GM21717 (cell line): ENCODE measurements at regions not wholly inside any gene's neighbourhood (a gene's known extent, or its start where the extent isn't known, plus 50 kb on each side); places are given as distances from the start of the nearest gene placed in this dataset.

Experiments
- ATAC-seq: cut with Tn5 transposase; IDR thresholded peaks from one replicate; pipeline ENCODE4 v1.9.1; 2021; ENCODE audit warnings: mild to moderate bottlenecking, moderate library complexity; ENCODE audit not compliant: unreplicated experiment

DNA sequence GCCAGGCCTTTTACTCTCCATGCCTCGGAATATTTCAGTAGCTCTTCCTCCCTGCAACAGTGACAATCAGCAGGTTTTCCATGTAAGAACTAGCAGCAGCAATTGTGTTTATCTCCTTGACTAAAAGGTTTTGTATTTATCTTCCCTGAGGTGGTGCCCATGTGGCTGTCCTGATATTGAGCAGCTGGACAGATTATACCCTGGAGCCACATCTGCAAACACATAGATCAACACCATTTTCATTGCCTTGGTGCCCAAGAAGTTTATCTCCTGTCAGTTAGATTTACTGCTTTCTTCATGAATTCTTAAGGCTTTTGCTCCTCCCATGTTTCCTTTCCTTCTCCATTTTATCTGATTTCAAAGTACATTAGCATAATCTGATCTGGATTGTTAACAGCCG lies 378.4 kb downstream of the SPATA31D1 start:
- ATAC-seq = no peak

DNA sequence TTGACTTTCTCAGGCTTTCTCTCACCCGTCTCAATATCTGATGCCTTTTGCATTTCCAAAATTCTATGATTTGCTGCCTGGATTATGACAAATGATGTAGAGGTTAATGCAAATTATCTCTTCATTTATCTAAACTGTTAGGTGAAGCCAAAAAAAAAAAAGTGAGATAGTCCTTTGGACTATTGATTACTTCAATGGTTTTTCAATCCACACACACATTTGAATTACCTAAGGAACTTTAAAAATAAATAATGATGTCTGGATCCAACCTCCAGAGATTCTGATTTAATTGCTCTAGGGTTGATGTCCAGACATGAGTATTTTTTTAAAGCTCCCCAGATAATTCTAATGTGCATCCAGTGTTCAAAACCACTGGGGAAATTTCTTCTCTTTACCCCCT lies 379.4 kb downstream of the SPATA31D1 start:
- no peak for ATAC-seq

DNA sequence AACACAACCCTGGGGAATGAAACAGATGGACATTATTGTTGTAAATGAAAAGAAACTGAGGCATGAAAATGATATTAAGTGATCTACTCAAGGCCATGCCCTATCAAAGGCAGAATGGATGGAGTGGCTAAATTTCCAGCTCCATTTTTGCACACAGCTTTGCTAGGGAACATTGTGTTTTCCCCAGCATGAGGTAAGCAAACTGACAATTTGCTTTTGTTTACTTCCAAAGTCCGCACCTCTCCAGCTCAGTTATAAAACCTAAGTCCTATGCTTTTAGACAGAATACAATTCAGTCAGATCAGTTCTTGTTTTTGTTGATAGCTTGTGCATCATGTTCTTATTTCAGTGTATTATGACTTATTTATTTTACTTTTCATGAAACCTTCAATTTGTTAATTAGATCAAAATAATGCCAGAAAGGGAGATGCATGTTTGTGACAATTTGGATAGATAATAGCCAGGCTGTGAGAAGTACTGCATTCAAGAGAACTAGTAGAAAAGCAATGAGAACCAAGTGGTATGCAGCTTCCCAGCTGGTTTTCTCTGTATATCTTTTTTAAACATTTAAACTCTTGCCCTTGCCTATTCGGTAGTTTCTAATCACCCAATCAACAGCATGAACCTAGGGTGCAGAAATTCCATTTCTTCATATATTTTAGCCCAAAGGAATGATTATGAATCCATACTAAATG lies 380.8 kb downstream of the SPATA31D1 start:
- no peak for ATAC-seq

DNA sequence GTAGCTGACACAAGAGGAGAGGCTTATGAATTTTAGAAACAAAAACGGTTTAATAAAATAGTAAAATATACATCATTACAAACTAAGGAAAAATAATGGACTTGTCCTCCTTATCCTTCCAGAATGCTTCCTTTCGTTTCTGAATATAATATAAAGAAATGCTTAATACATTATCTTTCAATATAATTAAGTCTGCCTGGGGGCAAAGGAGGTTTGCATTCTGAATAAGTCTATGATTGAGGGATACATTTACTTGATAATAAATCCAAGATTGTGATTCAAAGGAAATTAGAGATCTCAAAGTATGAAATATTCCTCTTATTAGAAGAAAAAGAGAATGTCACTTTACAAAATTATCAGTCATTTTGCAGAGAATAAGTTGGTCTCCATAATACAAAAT lies 386.5 kb downstream of the SPATA31D1 start:
- ATAC-seq = no peak

DNA sequence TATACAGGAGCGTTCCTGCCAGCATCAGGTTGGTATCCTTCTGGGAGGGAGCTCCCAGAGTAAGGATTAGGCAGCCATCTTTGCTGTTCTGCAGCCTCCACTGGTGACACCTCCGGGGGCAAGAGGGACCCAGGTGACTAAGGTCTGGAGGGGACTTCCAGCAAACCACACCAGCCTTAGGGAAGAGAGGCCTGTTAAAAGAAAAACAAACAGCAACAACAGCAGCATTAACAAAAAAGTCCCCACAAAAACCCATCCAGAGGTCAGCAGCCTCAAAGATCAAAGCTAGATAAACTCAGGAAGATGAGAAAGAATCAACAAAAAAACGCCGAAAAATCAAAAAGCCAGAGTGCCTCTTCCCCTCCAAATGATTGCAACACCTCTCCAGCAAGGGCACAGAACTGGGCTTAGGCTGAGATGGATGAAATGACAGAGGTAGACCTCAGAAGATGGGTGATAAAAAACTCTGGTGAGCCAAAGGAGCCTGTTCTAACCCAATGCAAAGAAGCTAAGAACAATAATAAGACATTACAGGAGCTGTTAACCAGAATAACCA lies 388.2 kb downstream of the SPATA31D1 start:
- ATAC-seq = no peak

DNA sequence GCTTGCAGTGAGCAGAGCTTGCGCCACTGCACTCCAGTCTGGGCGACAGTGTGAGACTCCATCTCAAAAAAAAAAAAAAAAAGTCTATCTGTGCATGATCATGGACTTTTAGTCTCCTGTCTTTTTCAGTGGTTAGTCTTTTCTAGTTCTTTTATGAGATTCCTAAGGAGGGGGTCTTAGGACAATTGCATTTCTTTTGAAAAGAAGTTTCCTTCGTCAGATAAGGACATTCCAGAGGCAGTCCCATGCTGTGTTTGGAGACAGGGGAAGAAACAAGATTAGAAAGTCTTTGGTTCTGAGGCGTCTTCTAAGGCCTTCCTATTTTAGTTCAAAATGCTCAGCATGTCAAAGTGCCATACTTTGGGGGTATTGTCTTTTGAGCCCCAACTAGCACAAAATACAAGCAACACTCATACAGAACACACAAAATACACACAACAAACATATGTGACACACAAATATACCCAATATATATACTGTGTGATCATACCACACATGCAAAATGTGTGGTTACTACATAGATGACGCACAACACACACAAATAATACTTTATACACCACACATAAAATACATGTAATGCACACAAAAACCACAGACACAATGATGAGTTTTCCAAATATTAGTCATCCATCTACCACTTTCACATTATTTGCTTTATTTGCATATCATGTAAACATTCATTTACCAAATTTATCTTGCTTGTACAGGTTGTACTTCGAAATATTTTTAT lies 394.5 kb downstream of the SPATA31D1 start:
- ATAC-seq = no peak

DNA sequence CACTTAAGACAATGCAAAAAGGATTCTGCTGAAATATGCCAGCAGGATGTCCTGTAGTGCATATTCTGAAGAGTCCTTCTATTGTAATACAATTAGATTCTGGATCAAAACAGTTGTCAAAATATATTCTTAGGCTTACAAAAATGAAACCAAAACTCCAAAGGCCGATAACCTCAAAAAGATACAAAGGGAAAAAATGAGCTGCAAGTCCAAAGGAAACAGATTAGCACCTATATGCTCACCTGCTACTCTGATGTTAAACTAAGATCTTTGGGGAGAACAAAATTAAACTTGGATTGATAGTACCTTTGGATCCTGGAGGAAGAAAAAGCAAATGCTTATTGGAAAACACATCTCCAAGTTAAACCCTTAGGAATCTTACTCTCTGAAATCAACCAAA lies 397.1 kb downstream of the SPATA31D1 start:
- ATAC-seq = no peak

DNA sequence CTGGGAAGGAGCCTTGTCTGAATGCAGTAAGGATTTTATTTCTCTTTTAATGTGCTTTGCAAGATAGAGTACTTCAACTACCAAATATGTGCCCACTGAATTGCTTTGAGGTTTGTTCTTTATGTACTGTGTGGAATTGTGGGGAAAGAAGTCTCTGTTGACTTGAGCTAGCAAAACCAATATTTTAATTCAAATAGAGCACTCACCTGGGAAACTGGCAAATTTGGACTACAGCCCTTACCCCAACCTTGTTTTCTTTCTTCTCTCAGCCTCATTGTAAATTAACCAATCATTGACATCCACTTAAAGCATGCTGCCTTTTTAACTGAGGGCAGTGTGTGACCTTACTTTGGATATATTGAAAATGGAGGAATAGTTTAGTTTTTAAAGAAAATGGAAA lies 409.0 kb downstream of the SPATA31D1 start:
- ATAC-seq = no peak

DNA sequence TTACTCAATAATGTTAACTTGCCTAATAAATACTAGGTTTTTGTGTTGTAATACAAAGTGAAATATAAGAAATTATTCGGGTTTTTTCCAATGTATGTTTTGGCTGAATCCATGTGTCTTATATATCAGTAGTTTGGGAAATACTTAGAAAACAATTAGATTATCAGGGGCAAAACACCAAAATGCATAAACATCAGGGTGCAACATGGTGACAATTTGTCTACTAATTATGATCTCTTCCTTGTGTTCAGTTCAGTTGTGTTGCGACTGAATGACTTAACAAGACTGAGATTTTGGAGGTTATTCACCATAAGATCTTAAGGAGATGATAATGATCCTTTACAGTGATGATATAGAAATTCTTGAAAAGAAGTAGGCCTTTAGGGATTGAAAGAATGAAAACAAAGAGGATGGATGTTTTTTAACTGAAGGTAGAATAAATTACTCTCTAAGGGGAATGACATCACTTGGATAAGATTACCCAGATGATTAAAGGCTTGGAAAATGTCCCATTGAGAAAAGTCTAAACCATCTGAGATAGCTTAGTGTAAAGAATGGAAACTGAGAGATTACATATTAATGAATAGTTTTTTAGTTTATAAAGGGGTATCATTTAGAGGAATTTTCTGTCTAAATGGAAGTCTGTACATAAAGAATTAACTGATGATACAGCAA lies 415.8 kb downstream of the SPATA31D1 start:
- ATAC-seq = no peak

DNA sequence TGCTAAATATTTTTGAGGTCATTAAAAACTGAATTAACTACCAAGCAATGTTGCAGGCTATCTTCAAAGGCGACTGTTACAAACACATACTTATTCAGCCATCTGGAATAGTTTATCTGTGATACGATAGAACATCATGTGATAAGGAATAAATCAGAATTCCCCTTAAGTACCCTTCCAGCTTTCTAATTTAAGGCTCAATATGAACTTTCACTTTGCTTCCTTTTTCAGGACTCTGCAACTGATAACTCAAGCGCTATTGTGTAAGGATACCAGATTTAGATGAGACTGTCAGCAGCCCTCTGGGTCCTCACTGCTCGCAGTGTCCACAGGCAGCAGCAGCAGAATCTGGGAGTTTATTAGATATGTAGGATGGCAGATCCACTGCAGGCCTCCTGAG lies 416.3 kb downstream of the SPATA31D1 start:
- no peak for ATAC-seq

DNA sequence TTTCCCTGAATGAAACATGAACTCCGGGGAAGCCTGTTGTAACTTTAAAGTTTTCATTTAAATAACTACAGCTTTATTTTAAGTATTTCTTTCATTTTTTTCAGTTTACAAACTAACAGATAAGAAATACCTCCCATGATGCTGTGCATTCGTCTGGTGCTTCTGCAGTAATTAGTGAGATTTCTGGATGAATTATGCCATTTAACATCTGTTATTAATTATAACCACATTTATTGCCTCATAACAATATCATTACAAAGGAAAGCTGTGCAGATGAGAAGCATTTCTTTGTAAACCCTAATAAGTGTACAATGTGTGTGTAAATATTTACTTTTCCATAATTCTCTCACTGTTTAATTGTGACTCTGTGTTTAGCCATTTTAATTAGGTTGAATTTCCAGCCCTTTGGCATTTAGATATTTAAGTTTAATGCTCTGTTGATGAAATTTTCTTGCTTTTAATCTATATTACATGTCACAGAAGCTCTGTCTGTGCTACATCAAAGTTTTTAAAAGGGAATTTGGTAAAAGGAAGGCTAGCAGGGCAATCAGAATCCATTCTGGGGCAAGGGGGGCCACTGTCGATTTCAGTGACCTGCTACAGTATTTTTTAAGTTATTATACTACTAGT lies 418.0 kb downstream of the SPATA31D1 start:
- ATAC-seq = no peak

DNA sequence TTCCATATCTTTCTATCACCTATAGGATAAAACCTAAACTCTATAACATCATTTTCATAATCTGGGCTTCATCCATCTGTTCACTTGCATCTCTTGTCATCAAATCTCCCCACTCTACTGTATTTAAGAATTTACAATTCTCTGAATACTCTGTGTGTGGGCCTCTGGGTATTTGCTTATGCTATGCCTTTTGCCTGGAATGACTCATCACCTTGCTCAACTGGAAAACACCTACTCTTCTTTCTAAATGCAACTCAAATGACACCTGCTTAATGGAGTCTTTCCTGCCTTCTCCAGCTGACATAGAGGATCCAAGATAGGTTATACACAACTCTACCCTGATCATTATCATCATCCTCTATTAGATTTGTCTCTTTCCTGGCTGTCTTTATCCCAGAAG lies 421.7 kb downstream of the SPATA31D1 start:
- ATAC-seq = peak; percentile 97

DNA sequence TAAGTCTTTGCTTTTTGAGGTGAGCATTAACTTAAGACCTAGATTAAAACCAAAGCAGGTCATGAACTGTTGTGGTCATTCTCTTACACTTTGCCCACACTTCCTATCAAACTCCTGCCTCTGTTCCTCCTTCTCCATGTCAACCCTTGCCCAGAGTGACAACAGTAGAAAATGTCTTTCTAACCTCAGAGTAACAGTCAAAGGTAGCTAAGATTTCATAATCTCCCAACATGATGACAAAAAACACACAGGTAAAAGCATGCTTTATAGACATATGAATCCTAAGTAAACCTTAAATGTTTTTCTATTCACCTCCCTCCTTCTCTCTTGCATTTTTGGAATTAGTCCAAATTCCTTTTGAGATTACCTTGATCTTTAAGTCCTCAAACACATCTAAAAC lies 422.3 kb downstream of the SPATA31D1 start:
- ATAC-seq = no peak

DNA sequence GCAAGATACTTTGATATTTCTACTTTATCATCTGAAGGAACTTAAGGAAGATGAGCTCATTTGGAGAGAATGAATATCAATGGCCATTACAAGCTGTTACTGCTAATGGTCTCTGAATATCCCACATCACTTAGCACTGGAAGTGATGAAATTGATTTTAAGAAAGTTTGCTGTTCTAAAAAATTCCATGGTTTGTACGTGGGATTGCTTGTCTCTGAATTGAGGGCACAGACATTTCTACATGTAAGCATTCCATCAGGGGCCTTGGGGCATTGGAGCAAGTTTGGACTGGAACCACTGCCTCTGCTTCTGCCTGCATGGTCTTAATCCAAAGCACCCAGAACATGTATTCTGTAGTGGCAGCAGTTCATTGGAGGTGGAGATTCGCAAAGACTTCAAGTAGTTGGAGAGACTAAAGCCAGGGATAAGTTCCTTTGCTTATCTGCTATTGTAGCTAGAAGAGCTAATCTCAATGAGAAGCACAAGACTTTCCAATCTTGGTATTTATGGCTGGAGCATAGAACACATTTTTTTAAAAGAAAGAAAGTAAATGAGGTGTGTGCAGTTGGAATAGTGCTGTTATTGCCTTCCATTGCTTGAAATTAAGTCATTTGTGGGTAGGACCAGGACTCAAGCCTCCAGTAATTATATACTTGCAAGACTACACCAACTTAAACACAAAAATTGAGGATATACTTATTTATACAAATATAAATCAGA lies 424.2 kb downstream of the SPATA31D1 start:
- no peak for ATAC-seq

DNA sequence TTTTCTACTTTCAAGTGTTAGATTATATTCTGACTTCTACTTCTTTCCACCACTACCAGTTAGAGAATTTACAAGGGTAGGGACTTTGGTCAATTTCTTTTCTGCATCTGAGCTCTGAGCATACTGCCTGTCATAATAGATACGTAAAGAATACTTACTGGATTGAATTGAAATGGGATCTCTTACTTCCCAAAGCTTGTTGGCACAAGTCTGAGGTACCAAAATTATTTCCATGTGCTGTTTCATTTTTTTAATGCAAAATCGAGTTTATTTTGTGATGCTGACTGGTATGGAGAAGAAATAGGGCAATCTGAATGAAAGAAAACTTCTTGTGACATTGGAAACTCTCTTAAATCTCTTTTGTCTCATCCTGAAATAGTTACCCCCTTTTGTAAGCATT lies 428.9 kb downstream of the SPATA31D1 start:
- no peak for ATAC-seq

DNA sequence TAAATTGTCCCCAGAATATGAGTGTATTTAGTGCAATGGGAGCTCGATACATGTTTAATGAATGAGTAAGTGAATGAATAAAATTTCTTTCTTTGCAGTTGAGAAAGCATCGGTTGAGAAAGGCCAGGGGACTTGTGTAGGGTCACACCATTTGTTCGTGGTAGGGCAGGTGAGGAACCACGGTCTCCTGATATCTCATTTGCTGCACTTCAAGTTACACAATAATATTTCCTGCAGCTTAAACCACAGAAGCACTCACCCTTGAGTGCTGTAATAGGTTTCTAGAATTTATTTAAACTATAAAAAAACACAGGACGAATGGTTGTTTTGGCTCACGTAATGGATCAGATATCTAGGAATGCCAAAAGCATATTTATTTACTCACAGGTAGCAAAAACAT lies 429.8 kb downstream of the SPATA31D1 start:
- ATAC-seq = no peak

DNA sequence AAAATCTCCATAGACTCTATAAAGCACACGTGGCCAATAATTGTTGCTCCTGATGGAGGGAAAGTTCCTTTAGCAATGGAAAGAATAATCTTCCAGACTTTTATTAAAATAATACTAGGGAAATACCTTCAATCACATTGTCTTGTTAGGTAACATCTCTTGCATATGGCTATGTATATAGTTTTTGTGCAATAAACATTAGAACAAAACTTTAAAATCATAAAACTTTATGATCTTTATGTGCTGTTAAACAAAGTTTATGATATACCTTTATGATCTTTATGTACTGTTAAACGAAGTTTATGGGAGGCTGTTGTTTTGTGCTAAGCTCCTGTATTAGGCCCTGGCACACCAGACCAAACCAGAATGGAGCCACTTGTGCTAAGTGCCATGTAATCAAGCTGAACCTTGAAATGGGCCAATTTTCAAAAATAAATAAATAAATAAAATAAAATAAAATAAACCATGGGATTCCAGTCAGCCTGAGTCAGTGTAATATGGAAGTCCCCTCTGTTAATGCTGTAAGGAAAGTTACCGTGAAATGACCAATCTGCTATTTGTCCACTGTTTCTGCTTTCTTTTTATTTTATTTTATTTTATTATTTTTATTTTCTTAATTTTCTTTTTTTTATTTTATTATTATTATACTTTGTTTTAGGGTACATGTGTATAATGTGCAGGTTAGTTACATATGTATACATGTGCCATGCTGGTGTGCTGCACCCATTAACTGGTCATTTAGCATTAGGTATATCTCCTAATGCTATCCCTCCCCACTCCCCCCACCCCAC lies 431.3 kb downstream of the SPATA31D1 start:
- ATAC-seq = no peak

DNA sequence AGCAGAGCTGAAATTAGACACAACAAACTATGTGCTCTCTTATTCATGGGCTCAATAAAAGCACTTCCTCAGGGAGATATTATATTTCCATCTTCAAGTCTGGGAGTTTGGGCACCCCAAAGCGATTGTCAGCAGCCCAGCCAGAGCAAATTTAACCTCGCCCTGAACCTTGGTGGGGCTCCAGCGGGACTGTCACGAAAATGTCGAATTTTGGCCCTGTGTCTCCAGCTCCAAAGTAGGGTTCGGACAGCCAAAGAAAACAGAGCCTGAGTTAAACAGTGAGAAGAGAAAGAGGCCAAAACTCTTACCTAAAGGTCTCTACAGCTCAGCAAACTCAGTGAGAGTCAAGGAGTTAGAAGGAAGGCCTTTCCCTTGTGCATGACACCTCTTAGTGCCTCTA lies 432.9 kb downstream of the SPATA31D1 start:
- ATAC-seq = no peak

DNA sequence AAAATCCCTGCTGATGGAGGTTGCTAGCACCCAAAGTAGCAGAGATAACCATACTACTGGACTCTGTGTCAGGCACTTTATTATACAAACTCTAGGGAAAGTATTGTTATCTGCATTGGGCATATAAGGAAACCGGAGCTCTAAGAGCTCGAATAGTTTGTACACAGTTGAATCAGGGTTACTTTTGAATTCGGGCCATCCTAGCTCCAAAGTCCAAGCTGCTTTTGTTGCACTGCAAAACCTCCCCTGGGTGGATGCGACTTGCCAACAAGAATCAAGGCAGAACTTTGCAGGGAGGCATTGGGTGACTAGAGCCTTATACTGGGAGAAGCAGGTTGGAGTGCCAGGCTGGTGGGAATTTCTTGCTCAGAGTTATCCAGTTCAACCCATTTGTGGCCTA lies 435.1 kb downstream of the SPATA31D1 start:
- no peak for ATAC-seq

DNA sequence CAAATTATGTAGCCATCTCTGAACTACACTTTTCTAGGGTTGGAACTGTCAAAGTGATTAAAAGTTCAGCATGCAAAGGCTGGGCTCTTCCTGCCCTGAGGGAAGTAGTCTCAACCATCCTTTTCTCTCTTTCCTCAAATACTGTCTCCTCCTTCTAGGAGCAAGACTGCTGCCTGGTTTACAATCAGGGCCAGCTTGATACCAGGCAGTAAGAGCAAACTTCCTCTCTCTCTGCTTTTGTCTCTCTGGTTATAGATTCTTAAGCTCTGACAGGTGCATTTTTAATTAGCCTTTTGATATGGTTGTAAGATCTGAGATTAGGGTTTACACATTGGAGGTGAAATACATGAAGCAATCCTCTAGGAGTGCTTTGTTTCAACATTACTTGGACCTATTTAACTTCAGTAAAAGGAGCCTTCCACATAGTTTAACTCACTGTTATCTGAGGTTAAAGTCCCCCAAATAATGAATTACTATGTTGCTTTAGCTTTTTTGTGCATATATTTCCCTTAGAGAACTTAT lies 436.1 kb downstream of the SPATA31D1 start:
- no peak for ATAC-seq
